Cardiac septum (tissue), 1 donor: ENCODE measurements at regions not wholly inside any gene's neighbourhood (a gene's known extent, or its start where the extent isn't known, plus 50 kb on each side); places are given as distances from the start of the nearest gene placed in this dataset.

Experiments used
- DNase-seq: peaks from one replicate; pipeline ENCODE4 v3.0.0-alpha.2; 2020; ENCODE audit warnings: low spot score
- intact Hi-C: fragments of 100-400 bp; cut with DNase I; formaldehyde crosslinking; loops from one replicate; pipeline ENCODE4 v1.14.0; 2022
- donor health status: DM: no; HTN: no; CAD: no.

GRCh38 chr1:38297246-38297645 is 250.7 kb upstream of the POU3F1 start:
- no peak for DNase-seq
- intact Hi-C loops, result no loop called here

- intact Hi-C loops, result no loop called here
- DNase-seq, result no peak
Measured at GRCh38 chr1:38296047-38296446, 249.5 kb upstream of the POU3F1 start.

GRCh38 chr1:38293567-38293966 is 247.0 kb upstream of the POU3F1 start:
- no peak for DNase-seq
- intact Hi-C loops, result no loop called here

GRCh38 chr1:38292969-38293368 is 246.4 kb upstream of the POU3F1 start:
- DNase-seq, result no peak
- intact Hi-C loops, result no loop called here

GRCh38 chr1:38291906-38292521 is 245.4 kb upstream of the POU3F1 start:
- no peak for DNase-seq
- intact Hi-C loops, result no loop called here

GRCh38 chr1:38291336-38291735 is 244.7 kb upstream of the POU3F1 start:
- intact Hi-C loops, result no loop called here
- no peak for DNase-seq

GRCh38 chr1:38289034-38289433 is 242.4 kb upstream of the POU3F1 start:
- intact Hi-C loops, result no loop called here
- DNase-seq, result no peak

- intact Hi-C loops, result no loop called here
Measured at GRCh38 chr1:38287547-38287946, 241.0 kb upstream of the POU3F1 start.

GRCh38 chr1:38287036-38287435 is 240.4 kb upstream of the POU3F1 start:
- intact Hi-C loops, result no loop called here
- no peak for DNase-seq

More at GRCh38 chr1:38287547-38287946, 241.0 kb upstream of the POU3F1 start:
- no peak for DNase-seq

GRCh38 chr1:38285807-38286530 is 239.4 kb upstream of the POU3F1 start:
- intact Hi-C loops, result no loop called here
- DNase-seq, result no peak

GRCh38 chr1:38284953-38285352 is 238.4 kb upstream of the POU3F1 start:
- DNase-seq, result no peak
- intact Hi-C loops, result no loop called here

GRCh38 chr1:38283696-38284470 is 237.3 kb upstream of the POU3F1 start:
- intact Hi-C loops, result no loop called here
- no peak for DNase-seq

GRCh38 chr1:38279148-38279547 is 232.6 kb upstream of the POU3F1 start:
- DNase-seq, result no peak
- intact Hi-C loops, result no loop called here

- intact Hi-C loops, result no loop called here
- no peak for DNase-seq
Measured at GRCh38 chr1:38277646-38278045, 231.1 kb upstream of the POU3F1 start.

- DNase-seq, result no peak
- intact Hi-C loops, result no loop called here
Measured at GRCh38 chr1:38275960-38276359, 229.4 kb upstream of the POU3F1 start.

GRCh38 chr1:38274974-38275373 is 228.4 kb upstream of the POU3F1 start:
- DNase-seq, result no peak
- intact Hi-C loops, result no loop called here

GRCh38 chr1:38273196-38273804 is 226.7 kb upstream of the POU3F1 start:
- no peak for DNase-seq
- intact Hi-C loops, result no loop called here

- no peak for DNase-seq
Measured at GRCh38 chr1:38272515-38272914, 225.9 kb upstream of the POU3F1 start.

GRCh38 chr1:38270849-38271633 is 224.4 kb upstream of the POU3F1 start:
- intact Hi-C loops, result no loop called here
- DNase-seq, result no peak

More at GRCh38 chr1:38272515-38272914, 225.9 kb upstream of the POU3F1 start:
- intact Hi-C loops, result no loop called here
